Sigmoid colon (tissue), 3 donors: ENCODE measurements at regions not wholly inside any gene's neighbourhood (a gene's known extent, or its start where the extent isn't known, plus 50 kb on each side); places are given as distances from the start of the nearest gene placed in this dataset.

Source experiments
- small RNA-seq, 3 donors: library from RNA; depleted of rRNA; stranded (forward); fragments of <200 nt; gene quantifications; one replicate each; pipeline ENCODE3, GENCODE V24; 2016

Small RNAs in the stretch of these regions (small RNA-seq; reads per million reads assigned to genes)
- gene AC006065.2: 0 reads per million in 3 donors
- gene AC073913.2: 0 reads per million in 3 donors
- 0 reads per million in 3 donors for gene HSPE1P20
- 0 reads per million in 3 donors for gene RF00019
- gene RNU1-104P: 0 reads per million in 3 donors
